HEK293 (cell line): ENCODE measurements at regions not wholly inside any gene's neighbourhood (a gene's known extent, or its start where the extent isn't known, plus 50 kb on each side); places are given as distances from the start of the nearest gene placed in this dataset.

Source experiments
- REPIN1 ChIP-seq: fragments of 450-650 bp; formaldehyde crosslinking; IDR thresholded peaks from 2 replicates; pipeline ENCODE4 v1.5.1; 2017; ENCODE audit warnings: missing biosample characterization, missing genetic modification characterization, low read depth
- ZBTB17 ChIP-seq: fragments of 450-650 bp; formaldehyde crosslinking; IDR thresholded peaks from 2 replicates; pipeline ENCODE4 v1.5.1; 2016; ENCODE audit warnings: missing biosample characterization, missing genetic modification characterization
- ZBTB20 ChIP-seq: fragments of 450-650 bp; formaldehyde crosslinking; IDR thresholded peaks from 2 replicates; pipeline ENCODE4 v1.5.1; 2016; ENCODE audit warnings: missing biosample characterization, missing genetic modification characterization
- ZFHX2 ChIP-seq: fragments of 450-650 bp; formaldehyde crosslinking; conservative IDR thresholded peaks from 2 replicates; pipeline ENCODE4 v1.5.1; 2016; ENCODE audit warnings: missing biosample characterization, missing genetic modification characterization
- ZFP3 ChIP-seq: fragments of 450-650 bp; formaldehyde crosslinking; IDR thresholded peaks from 2 replicates; pipeline ENCODE4 v1.5.1; 2016; ENCODE audit warnings: low read depth, missing biosample characterization, missing genetic modification characterization
- ZNF140 ChIP-seq: fragments of 450-650 bp; formaldehyde crosslinking; IDR thresholded peaks from 2 replicates; pipeline ENCODE4 v1.5.1; 2016; ENCODE audit warnings: missing biosample characterization, missing genetic modification characterization
- ZNF23 ChIP-seq: fragments of 450-650 bp; formaldehyde crosslinking; IDR thresholded peaks from 2 replicates; pipeline ENCODE4 v1.5.1; 2016; ENCODE audit warnings: missing biosample characterization, missing genetic modification characterization, borderline replicate concordance
- ZNF660 ChIP-seq: fragments of 450-650 bp; IDR thresholded peaks from 2 replicates; pipeline ENCODE4 v1.5.1; 2018; ENCODE audit warnings: missing biosample characterization, mild to moderate bottlenecking, missing genetic modification characterization
- ZNF747 ChIP-seq: fragments of 450-650 bp; formaldehyde crosslinking; IDR thresholded peaks from 2 replicates; pipeline ENCODE4 v1.5.1; 2016; ENCODE audit warnings: missing biosample characterization, missing genetic modification characterization
- ZNF76 ChIP-seq: fragments of 450-650 bp; formaldehyde crosslinking; IDR thresholded peaks from 2 replicates; pipeline ENCODE4; 2016; ENCODE audit warnings: low read depth, missing biosample characterization, missing genetic modification characterization, borderline replicate concordance
- TF ChIP-seq, protein P1 (sequence below): fragments of 450-650 bp; formaldehyde crosslinking; IDR thresholded peaks from 2 replicates; pipeline ENCODE4 v1.5.1; 2016; ENCODE audit warnings: missing biosample characterization, missing genetic modification characterization
- TF ChIP-seq, protein P2 (sequence below): fragments of 450-650 bp; formaldehyde crosslinking; IDR thresholded peaks from 2 replicates; pipeline ENCODE4 v1.5.1; 2016; ENCODE audit warnings: missing biosample characterization, missing genetic modification characterization
- TF ChIP-seq, protein P3 (sequence below): fragments of 450-650 bp; formaldehyde crosslinking; IDR thresholded peaks from 2 replicates; pipeline ENCODE4 v1.5.1; 2016; ENCODE audit warnings: missing biosample characterization, missing genetic modification characterization
- TF ChIP-seq, protein P4 (sequence below): sonication (generic); formaldehyde crosslinking; IDR thresholded peaks from 2 replicates; pipeline ENCODE4 v1.8.1; 2022; ENCODE audit warnings: mild to moderate bottlenecking, moderate library complexity, missing genetic modification reagents

DNA sequence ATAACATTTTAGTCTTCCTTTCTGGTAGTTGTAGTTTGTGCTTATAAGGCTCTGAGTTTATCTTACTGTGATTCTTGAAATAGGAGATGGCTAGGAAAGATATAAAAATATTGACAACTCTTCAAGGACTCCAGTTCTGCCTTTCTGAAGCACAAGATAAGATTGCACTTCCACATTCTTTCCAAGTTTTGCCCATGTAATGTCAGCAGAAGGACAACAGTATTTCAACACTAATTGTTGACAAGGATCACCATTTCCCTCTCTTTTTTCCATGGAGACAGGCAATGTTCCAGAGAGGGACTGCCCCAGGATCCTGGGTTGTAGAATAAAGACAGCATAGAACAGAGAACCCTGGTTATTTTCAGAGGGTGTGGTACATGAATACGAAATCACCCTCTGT is 279.1 kb upstream of the CNTNAP5 start:
- TF ChIP-seq, protein P1, sequence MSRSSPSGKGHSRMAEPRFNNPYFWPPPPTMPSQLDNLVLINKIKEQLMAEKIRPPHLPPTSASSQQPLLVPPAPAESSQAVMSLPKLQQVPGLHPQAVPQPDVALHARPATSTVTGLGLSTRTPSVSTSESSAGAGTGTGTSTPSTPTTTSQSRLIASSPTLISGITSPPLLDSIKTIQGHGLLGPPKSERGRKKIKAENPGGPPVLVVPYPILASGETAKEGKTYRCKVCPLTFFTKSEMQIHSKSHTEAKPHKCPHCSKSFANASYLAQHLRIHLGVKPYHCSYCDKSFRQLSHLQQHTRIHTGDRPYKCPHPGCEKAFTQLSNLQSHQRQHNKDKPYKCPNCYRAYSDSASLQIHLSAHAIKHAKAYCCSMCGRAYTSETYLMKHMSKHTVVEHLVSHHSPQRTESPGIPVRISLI (tag by site-specific recombination), result no peak
- TF ChIP-seq REPIN1 (tag by site-specific recombination) (no peak), ZBTB17 (no peak), ZBTB20 (tag by site-specific recombination) (no peak), ZNF76 (tag by site-specific recombination) (no peak), ZFHX2 (tag by site-specific recombination) (no peak), ZNF140 (tag by site-specific recombination) (no peak), ZNF747 (tag by site-specific recombination) (no peak), ZNF660 (no peak), ZNF23 (no peak), ZFP3 (tag by site-specific recombination) (no peak)
- TF ChIP-seq, protein P2, sequence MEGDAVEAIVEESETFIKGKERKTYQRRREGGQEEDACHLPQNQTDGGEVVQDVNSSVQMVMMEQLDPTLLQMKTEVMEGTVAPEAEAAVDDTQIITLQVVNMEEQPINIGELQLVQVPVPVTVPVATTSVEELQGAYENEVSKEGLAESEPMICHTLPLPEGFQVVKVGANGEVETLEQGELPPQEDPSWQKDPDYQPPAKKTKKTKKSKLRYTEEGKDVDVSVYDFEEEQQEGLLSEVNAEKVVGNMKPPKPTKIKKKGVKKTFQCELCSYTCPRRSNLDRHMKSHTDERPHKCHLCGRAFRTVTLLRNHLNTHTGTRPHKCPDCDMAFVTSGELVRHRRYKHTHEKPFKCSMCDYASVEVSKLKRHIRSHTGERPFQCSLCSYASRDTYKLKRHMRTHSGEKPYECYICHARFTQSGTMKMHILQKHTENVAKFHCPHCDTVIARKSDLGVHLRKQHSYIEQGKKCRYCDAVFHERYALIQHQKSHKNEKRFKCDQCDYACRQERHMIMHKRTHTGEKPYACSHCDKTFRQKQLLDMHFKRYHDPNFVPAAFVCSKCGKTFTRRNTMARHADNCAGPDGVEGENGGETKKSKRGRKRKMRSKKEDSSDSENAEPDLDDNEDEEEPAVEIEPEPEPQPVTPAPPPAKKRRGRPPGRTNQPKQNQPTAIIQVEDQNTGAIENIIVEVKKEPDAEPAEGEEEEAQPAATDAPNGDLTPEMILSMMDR (tag by site-specific recombination), result no peak
- TF ChIP-seq, protein P3, sequence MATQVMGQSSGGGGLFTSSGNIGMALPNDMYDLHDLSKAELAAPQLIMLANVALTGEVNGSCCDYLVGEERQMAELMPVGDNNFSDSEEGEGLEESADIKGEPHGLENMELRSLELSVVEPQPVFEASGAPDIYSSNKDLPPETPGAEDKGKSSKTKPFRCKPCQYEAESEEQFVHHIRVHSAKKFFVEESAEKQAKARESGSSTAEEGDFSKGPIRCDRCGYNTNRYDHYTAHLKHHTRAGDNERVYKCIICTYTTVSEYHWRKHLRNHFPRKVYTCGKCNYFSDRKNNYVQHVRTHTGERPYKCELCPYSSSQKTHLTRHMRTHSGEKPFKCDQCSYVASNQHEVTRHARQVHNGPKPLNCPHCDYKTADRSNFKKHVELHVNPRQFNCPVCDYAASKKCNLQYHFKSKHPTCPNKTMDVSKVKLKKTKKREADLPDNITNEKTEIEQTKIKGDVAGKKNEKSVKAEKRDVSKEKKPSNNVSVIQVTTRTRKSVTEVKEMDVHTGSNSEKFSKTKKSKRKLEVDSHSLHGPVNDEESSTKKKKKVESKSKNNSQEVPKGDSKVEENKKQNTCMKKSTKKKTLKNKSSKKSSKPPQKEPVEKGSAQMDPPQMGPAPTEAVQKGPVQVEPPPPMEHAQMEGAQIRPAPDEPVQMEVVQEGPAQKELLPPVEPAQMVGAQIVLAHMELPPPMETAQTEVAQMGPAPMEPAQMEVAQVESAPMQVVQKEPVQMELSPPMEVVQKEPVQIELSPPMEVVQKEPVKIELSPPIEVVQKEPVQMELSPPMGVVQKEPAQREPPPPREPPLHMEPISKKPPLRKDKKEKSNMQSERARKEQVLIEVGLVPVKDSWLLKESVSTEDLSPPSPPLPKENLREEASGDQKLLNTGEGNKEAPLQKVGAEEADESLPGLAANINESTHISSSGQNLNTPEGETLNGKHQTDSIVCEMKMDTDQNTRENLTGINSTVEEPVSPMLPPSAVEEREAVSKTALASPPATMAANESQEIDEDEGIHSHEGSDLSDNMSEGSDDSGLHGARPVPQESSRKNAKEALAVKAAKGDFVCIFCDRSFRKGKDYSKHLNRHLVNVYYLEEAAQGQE (tag by site-specific recombination), result no peak
- TF ChIP-seq, protein P4, sequence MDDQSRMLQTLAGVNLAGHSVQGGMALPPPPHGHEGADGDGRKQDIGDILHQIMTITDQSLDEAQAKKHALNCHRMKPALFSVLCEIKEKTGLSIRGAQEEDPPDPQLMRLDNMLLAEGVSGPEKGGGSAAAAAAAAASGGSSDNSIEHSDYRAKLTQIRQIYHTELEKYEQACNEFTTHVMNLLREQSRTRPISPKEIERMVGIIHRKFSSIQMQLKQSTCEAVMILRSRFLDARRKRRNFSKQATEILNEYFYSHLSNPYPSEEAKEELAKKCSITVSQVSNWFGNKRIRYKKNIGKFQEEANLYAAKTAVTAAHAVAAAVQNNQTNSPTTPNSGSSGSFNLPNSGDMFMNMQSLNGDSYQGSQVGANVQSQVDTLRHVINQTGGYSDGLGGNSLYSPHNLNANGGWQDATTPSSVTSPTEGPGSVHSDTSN (CRISPR knock-in tag), result no peak
